Left lobe of liver (tissue), 2 donors: ENCODE measurements at regions not wholly inside any gene's neighbourhood (a gene's known extent, or its start where the extent isn't known, plus 50 kb on each side); places are given as distances from the start of the nearest gene placed in this dataset.
"Not testable (repeated sequence)": the region's sequence is repeated elsewhere in the genome, so short reads cannot be mapped to it uniquely, and the experiment has no call there.

ENCODE experiments used
- ATAC-seq: fragments of 200-7000 bp; cut with Tn5 transposase; one replicate; pipeline ENCODE4 v1.9.1; 2020; ENCODE audit warnings: mild to moderate bottlenecking, moderate library complexity
- DNase-seq: peaks from one replicate; pipeline ENCODE4 v3.0.0-alpha.2; 2020; ENCODE audit warnings: low spot score
- donor health status: DM: no; HTN: no; CAD: no; lungs with moderate emphysema.
- donor health status: DM: no; HTN: yes; CAD: no.

DNA sequence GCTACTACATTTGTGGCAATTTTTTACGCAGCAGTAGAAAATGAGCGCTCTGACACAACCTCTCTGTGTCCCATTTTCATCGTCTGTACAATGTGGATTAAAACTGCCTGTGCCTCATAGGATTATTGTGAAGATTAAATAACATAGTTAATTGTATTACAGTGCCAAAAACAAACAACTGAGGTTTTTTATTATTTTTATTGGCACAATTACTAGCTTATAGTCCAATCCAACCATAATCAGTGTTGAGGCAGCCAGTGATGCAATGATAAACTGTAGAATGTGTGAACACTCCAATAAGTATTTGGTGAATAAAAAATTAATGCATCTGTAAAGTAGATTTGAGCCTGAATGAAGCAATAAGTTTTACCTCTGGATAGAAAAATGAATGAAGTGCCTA is 588.3 kb downstream of the DNAH5 start:
- DNase-seq: no peak
- no peak for ATAC-seq

DNA sequence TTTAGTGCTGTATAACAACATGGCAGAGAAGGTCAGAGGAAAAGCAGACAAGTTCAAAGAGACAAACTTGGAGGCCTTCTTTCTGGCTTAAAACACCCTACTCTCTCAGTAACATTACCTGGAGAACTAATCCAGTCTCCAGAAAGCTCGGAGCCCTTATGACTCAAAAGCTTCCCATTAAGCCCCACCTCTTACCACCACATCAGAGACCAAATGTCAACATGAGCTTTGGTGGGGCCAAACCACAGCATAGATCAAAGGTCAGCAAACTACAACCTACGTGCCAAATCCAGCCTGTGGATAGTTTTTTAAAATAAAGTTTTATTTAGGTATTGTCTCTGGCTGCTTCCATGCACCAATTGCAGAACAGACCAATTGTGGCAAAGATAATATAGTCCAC is 589.9 kb downstream of the DNAH5 start:
- DNase-seq (no peak), ATAC-seq (peak; percentile 39)

DNA sequence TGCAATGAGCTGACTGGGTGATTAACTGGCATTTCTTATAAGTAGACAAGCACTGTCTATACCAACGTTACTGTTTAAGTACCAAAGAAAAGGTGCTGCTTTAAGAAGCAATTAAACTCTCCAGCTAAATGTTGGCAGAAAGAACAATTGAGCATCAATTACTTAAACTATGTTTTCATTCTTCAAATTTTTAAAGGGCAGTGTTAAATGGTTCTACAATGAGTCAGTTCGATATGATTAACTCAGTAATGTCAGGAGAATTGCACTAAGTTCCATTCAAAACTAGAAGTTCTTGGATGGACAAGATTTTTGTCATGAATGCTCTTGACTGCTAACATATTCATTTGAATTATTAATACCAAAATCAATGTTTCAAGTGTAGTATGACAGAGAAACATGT is 593.7 kb downstream of the DNAH5 start:
- no peak for ATAC-seq
- no peak for DNase-seq

DNA sequence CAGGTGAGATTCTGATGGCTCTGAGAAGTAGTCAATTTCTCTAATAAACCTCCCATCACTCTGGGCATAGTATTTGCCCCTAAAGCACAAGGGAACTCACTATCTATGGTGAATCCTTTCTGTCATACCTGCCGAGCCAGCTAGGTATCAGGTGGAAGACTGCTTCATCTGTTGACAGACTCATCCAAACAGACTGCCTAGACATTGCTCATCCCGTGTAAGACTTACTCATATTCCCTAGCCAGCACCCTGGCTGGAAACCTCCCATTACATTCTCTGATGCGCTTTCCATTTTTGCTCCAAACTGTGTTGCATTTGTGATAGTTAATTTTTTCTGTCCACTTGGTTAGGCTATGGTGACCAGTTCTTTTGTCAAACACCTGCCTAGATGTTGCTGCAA is 595.9 kb downstream of the DNAH5 start:
- ATAC-seq (no peak), DNase-seq (no peak)

DNA sequence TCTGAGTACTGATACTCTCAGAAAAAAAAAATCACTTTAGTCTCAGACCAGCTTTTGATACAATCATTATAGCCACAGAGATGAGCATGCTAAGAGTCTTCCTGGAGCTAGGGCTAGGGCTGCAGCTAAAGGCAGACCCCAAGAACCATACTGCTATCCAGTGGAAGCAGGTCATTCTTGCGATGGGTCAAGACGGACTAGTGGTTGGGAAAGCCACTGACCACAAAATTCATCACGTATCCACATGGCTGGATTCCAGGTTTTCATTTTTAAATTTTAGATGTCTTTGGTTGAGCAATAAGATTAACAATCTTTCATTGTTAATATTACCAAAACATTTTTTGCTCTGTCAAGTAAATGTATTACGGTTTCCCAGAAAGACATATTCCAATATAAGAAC is 598.1 kb downstream of the DNAH5 start:
- ATAC-seq (no peak), DNase-seq (no peak)

DNA sequence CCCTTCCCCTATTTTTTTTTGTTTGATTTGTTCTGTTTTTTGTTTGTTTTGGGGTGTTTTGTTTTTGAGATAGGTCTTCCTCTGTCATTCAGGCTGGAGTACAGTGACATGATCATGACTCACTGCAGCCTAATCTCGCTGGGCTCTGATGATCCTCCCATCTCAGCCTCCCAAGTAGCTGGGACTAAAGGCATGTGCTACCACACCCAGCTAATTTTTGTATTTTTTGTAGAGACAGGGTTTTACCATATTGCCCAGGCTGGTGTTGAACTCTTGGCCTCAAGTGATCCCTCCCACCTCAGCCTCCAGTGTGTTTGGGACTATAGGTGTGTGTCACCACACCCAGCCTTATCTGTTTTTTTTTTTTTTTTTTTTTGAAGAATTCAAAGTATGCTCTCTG is 605.4 kb downstream of the DNAH5 start:
- no peak for DNase-seq
- ATAC-seq: no peak

DNA sequence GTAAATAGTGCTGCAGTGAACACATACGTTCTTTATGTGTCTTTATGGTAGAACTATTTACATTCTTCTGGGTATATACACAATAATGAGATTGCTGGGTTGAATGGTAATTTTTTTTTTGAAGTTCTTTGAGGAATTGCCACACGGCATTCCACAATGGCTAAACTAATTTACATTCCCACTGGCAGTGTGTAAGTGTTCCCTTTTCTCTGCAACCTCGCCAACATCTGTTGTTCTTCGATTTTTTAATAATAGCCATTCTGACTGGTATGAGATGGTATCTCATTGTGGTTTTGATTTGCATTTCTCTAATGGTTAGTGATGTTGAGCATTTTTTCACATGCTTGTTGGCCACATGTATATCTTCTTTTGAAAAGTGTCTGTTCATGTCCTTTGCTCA is 609.5 kb downstream of the DNAH5 start:
- not testable (repeated sequence) for ATAC-seq

DNA sequence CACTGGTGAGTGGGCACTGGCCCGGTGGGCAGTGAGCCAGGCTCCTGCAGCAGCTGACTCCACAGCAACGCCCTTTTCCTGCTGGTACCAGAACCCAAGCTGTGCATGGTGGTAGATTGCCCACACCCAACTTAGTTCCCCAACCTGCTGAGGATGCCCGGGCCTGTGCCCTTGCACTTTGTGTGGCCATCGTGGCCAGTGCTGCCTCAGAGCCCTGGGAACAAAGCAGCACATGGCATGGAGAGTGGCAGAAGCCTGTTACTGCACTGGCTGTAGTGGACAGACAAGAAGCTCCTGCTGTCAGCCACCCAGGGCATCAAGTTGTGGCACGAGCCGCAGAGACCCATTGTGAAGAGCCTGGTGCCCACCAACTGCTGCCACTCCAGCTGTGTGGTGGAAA is 612.9 kb downstream of the DNAH5 start:
- DNase-seq: no peak
- ATAC-seq: no peak

More for the DNA sequence above, 609.5 kb downstream of the DNAH5 start:
- not testable (repeated sequence) for DNase-seq

DNA sequence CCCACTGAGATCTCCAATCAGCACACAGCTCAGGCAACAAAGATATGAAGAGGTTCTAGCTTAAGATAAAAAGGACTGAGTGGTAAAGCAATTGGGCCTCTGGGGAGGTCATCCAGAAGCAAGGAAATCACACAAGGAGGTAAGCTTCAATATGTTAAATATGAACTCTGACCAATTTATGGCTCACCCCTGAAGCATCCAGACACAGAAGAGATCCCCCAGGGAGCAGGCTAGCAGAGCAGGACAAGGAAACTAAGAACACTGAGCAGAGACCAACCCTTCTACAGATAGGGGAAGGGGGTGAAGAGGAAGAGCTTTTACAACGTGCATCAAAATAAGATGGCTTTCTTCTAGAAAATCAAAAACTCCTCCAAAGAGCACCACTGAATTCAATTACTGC is 616.2 kb downstream of the DNAH5 start:
- DNase-seq (no peak), ATAC-seq (no peak)

DNA sequence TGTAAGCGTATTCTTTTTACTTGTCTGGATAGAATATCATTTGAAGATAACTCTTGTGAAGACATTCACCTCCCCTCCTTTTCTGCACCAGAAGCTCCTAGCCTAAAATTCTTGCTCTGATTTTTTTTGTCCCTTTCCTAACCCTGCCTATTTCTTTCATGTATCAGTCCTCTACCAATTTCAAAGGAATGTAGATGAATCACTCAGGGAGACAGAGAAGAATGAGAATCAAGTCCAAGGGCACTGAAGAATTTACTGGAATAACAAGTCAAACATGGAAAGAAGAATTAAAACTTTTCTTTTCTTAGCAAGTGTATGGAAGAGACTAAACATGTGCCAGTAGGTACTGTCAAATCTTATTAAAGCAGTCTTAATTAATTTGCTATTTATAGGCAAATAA is 618.7 kb downstream of the DNAH5 start:
- DNase-seq (no peak), ATAC-seq (no peak)

DNA sequence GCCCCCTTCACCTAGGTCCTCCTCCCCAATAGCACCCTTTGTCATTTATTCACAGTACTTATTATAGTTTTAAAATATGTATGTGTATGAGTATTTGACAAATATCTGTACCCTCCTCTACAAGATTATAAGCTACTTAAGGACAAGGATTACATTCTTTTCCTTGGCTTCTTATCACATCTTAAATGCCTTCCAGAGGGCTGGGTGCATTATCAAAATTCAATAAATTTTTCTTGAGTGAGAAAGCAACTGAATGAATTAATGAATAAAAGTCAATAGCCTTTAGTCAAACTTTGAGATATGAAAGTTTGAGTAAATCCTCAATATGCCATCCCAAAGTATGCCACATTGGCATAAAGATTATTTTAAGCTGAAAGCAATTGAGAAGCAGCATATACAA is 621.7 kb downstream of the DNAH5 start:
- ATAC-seq (no peak), DNase-seq (no peak)

DNA sequence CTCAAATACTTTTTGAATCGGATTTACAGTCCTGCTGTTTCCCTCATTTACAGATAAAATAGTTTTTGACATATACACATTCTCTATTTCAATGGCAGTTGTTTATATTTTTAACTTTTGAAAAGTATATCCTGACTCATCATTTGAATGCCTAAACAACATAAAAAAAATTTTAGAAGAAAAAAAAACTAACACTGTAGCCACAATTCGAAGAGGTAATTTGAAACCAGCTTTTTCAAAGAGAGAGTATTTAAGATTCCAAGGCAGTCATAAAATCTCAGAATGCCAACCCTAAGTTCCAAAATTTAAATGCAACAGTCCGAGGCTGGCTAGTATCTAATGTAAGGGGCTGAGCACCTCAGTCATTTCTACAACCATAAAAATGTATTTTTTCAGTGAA is 626.8 kb downstream of the DNAH5 start:
- no peak for DNase-seq

DNA sequence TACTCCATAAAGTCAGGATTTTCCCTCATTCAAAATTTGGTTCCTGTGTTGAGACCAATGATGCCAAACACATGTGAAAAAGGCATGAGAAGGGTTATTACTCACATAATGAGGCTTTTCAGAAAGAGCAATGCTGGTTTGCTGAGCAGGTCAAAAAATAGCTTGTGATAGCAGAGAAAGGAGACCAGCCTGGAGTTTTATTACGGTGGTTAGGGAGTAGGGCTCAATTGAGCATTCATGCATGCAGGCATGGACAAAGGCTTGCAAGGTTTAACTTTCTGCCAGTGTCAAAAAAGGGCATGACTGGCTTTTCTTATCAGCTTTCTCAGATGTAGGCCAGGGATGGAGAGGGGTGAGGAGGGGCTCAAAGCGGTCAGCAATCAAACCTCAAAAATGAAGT is 628.3 kb downstream of the DNAH5 start:
- ATAC-seq (no peak), DNase-seq (no peak)

More for the DNA sequence above, 626.8 kb downstream of the DNAH5 start:
- ATAC-seq: no peak

DNA sequence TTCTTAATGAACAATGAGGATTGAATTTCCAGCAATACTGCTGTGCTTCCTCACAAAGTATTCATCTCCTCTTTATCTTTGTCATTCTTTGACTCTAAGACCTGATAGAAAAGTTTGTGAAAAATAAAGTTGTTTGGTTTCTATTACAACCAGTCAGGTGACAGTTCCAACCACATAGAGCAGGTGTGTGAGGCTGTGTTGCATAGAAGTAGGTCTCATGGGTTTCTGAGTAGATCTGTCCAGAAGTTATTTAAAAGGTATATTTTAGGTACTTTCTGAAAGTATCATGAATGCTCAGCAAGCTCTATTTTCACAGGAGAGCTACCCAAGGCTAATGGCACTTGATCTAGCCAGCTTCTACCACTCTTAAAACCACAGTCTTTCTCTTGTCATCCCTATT is 637.0 kb downstream of the DNAH5 start:
- ATAC-seq (no peak), DNase-seq (no peak)

DNA sequence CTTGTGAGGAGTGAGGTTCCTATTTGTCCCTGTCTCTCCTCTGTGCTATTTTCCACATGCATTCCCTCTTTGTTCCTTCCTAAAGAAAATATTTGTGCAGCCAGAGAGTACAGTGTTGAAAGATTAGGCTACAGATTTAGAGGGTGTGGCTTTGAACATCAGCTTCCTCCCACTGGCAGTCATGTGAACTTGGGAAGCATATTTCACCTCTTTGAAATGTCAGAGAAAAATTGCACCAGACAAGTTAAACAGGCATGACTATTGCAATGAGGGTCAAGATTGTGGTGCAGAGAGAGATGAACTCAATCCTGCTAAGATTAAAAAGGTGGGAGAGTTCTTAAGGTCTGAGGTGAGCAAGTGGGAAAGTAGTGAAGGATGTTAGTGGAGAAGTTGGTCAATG is 641.0 kb downstream of the DNAH5 start:
- DNase-seq (no peak), ATAC-seq (no peak)

DNA sequence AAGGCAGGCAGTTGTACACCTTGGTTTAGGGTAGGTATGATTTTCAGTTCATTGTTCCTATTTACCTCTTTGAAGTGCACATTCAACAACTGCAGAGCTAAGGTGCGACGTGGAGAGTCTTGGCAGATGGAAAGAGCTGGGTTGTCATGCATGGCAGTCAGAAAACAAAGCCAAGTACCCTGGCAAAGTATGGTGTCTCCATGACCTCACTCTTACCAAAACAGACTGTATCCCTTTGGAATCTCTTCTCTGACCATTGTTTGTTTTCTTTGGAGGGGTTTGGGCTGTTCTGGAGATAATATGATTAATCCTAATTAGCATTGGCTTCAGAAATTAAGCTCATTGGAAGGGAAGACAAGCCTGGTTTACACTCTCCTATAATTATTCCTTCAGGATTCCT is 665.7 kb downstream of the DNAH5 start:
- DNase-seq: no peak
- ATAC-seq: no peak

DNA sequence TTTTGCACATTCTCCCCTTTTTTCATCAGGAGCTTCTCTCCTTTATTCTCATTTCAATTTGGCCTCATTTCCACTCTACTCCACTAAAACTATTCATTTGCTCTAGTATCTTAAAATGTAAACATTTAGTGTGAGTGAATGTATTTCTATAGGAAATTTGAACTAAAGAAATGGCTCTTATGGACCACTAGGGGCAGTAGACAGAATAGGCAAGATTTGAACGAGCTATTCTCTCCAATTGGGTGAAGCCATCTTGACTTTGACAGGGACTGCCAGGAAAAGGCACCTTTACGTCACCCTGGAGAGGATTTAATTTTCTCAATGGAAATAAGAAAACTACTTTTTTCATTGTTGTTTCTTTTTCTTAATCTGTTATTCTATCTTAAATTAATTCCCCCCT is 666.3 kb downstream of the DNAH5 start:
- no peak for DNase-seq
- ATAC-seq: no peak

DNA sequence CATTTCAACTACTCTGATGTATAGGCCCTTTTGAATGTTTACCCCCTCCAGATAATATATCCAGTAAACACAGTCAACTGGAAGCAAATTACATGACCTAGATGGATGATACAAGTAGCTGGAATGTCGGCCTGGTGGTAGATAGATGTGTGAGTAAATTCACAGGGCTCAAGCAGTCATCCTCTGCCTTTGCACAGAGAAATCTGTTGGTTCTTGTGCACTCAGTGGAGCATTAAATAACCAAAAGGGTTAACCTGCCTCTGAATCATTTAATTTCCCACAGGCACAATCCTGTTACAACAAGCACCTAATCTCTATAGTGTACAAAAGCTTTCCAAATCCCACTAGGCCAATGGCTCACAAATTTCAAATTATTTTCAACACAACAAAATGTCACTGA is 668.3 kb downstream of the DNAH5 start:
- ATAC-seq (no peak), DNase-seq (no peak)

DNA sequence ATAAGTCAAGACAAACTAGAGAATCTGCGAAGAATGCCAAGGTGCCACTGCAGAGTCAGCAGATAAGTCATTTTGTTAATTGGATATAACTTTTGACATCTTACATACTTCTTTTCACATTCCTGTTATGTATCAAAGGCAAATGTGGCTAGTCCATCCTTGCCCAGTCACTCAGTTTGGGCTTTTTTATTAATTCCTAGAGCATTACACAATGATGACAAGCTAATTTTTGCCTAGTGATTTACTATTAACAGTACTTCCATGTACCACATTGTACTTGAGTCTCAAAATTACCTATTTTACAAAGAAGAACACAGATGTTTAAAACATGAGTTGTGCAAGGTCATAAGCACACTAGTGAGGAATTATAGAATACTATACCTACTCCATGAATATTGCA is 680.8 kb downstream of the DNAH5 start:
- no peak for DNase-seq
- no peak for ATAC-seq

DNA sequence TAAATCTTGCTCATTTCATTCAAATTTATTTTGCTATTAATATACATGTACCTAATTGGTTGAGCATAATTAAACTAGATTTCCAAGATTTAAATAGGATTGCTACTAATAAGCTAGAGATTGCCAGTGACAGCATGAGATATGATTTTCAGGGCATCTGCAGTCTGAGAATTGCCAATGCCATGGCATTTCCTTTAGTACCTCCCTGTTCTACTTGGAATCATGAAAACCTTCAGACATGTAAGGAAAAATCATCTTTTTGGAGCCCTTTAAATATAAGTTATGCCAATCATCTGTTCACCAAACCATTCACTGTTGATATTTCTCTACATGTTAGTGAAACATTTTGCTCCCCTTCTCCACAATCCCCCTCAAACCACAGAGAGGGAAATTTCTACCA is 691.4 kb downstream of the DNAH5 start:
- ATAC-seq: no peak

DNA sequence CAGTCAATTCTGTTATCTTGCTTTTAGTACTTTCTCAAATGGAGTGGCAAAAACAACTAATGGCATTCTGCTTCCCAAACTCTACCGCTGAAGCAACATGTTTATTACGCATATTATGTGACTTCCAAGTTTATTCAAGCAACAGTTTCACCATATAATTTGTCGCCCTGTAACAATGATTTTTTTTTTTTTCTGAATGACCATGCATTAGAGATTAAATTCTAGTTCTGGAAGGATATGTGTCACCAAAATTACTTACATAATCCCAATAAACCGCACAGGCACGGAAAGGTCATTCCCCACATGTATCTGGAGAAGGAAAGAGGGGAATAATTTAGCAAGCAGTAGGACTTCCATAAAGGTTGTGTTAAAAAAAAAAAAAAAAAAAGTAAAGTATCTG is 691.8 kb downstream of the DNAH5 start:
- ATAC-seq (no peak), DNase-seq (no peak)

More for the DNA sequence above, 691.4 kb downstream of the DNAH5 start:
- no peak for DNase-seq

DNA sequence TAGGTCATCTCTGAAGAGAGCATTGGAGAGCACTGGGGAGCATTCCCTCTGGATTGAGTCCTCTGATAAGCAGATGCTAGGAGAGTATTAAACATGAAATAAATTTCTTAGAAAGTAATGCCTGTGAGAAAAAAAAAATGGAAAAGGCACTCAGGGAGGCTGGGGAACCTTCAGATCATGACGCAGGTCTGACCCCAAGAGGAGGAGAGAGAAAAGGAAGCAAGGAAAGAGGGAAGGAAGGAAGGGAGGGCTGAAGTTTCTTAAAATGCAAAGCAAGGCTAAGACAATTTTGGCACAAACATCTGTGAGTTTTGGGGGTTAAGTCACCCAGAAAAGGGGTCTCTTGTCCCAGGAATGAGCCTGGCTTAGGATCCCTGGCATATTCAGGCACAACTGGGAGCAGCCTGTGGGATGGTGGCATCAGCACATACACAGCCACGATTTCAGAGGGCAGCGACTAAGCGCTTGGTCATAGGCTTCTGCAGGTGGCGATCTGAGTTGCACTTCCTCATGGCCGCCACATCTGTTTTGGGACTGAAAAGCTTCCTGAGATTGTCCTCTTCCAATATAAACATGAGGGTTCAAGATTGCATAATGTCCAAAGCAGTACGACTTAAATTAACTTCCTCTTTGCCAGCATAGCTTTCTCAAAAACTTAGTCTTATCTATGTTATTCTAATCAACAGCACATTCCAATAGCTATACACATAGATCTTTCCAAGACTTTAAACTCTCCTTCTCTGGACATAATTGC is 692.7 kb downstream of the DNAH5 start:
- no peak for DNase-seq

More for the DNA sequence above, 692.7 kb downstream of the DNAH5 start:
- no peak for ATAC-seq
